ENCODE measurements at regions not wholly inside any gene's neighbourhood (a gene's known extent, or its start where the extent isn't known, plus 50 kb on each side); places are given as distances from the start of the nearest gene placed in this dataset.

GRCh38 chr3:35401671-35402070 lies 237.7 kb upstream of the ARPP21 start:
- TF ChIP-seq EZH2 (IDR thresholded peaks at IDR 0.05; ENCODE audit: borderline replicate concordance, insufficient read depth, low read depth, low read length, poor library complexity, severe bottlenecking): no peak
- TF ChIP-seq, protein P1, sequence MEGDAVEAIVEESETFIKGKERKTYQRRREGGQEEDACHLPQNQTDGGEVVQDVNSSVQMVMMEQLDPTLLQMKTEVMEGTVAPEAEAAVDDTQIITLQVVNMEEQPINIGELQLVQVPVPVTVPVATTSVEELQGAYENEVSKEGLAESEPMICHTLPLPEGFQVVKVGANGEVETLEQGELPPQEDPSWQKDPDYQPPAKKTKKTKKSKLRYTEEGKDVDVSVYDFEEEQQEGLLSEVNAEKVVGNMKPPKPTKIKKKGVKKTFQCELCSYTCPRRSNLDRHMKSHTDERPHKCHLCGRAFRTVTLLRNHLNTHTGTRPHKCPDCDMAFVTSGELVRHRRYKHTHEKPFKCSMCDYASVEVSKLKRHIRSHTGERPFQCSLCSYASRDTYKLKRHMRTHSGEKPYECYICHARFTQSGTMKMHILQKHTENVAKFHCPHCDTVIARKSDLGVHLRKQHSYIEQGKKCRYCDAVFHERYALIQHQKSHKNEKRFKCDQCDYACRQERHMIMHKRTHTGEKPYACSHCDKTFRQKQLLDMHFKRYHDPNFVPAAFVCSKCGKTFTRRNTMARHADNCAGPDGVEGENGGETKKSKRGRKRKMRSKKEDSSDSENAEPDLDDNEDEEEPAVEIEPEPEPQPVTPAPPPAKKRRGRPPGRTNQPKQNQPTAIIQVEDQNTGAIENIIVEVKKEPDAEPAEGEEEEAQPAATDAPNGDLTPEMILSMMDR (IDR thresholded peaks at IDR 0.05): no peak
